ENCODE measurements at regions not wholly inside any gene's neighbourhood (a gene's known extent, or its start where the extent isn't known, plus 50 kb on each side); places are given as distances from the start of the nearest gene placed in this dataset.

- no peaks in the 10 kb centered on the region for H3K9me3 Mint-ChIP-seq
- H3K27me3 Mint-ChIP-seq (ENCODE audit: low read depth) = no peaks in the 10 kb centered on the region
- H3K4me3 Mint-ChIP-seq = no peak overlapping the region
- H3K27ac Mint-ChIP-seq = no peak overlapping the region
- H3K4me1 Mint-ChIP-seq (ENCODE audit: low read depth) = no peaks in the 10 kb centered on the region
- H3K36me3 Mint-ChIP-seq (ENCODE audit: low read depth) = no peaks in the 10 kb centered on the region
These were observed 528.3 kb downstream of the CMPK2 start for GRCh38 chr2:6337472-6337820.

DNA sequence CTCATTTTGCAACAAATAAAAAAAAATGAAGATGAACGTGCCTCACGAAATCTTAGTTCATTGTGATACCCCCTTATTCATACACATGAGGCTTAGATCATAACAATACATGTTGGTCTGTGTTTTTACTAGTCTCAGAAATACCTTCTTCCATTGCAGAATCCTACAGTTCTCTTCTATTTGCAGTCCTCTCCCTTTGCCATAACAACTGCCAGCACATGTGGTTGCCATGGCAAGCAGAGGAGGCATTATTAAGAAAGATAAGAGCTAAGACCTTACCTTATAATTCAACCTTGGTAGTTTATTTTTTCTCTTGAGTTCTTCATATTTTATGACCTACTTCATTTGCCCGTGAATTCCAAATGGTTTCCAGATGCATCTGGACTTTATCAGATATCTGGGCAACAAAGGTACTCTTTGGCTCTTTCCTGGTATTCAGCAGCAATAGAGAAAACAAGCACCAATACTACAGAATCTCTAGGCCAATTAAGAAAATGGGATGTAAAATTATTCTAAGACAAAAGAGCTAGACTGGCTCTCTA is 524.0 kb downstream of the CMPK2 start:
- H3K9me3 Mint-ChIP-seq = no peaks in the 10 kb centered on the region
- H3K36me3 Mint-ChIP-seq (ENCODE audit: low read depth) = no peaks in the 10 kb centered on the region
- H3K27ac Mint-ChIP-seq = no peak overlapping the region
- no peaks in the 10 kb centered on the region for H3K4me1 Mint-ChIP-seq (ENCODE audit: low read depth)
- no peak overlapping the region for H3K4me3 Mint-ChIP-seq
- no peaks in the 10 kb centered on the region for H3K27me3 Mint-ChIP-seq (ENCODE audit: low read depth)

DNA sequence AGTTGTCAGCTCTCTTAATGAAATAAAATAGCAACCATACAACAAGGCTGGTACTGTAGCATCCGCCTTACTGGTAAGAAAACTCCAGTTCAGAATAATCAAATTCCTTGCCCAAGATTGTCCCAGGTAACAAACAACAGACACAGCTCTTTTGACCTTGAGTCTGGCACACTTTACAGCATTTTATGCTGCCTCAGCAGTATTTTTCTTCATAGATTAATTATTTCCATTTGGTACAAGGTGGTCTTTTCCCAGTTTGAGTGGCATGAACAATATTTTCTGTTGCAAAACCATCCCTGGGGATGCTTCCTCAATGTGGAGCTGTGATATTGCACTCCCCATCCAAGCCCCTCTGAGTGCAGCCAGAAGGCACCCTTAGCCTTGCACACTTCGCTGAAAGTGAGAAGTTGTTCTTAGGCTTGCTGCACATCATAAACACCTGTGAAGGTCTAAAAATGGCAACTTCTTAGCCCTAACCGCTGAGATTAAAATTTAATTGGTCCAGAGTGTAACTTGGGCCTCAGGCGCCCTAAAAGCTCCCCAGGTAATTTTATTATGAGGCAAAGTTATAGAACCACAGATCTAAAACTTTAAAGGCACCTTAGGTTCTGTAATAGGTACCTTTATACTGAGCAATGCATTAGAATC is 523.3 kb downstream of the CMPK2 start:
- H3K4me1 Mint-ChIP-seq (ENCODE audit: low read depth) = no peaks in the 10 kb centered on the region
- H3K4me3 Mint-ChIP-seq = no peak overlapping the region
- H3K27ac Mint-ChIP-seq = no peak overlapping the region
- H3K36me3 Mint-ChIP-seq (ENCODE audit: low read depth) = no peaks in the 10 kb centered on the region
- no peaks in the 10 kb centered on the region for H3K9me3 Mint-ChIP-seq
- no peaks in the 10 kb centered on the region for H3K27me3 Mint-ChIP-seq (ENCODE audit: low read depth)

GRCh38 chr2:6343076-6343475 is 522.6 kb downstream of the CMPK2 start:
- Mint-ChIP-seq H3K9me3 (no peaks in the 10 kb centered on the region), H3K36me3 (ENCODE audit: low read depth) (no peaks in the 10 kb centered on the region), H3K4me3 (no peak overlapping the region)

GRCh38 chr2:6352247-6352646 is 513.5 kb downstream of the CMPK2 start:
- H3K4me1 Mint-ChIP-seq (ENCODE audit: low read depth) = no peaks in the 10 kb centered on the region
- H3K4me3 Mint-ChIP-seq = no peak overlapping the region
- H3K36me3 Mint-ChIP-seq (ENCODE audit: low read depth) = no peaks in the 10 kb centered on the region
- no peaks in the 10 kb centered on the region for H3K27me3 Mint-ChIP-seq (ENCODE audit: low read depth)
- H3K9me3 Mint-ChIP-seq = no peaks in the 10 kb centered on the region
- no peak overlapping the region for H3K27ac Mint-ChIP-seq

More at GRCh38 chr2:6343076-6343475, 522.6 kb downstream of the CMPK2 start:
- Mint-ChIP-seq H3K4me1 (ENCODE audit: low read depth) (no peaks in the 10 kb centered on the region), H3K27me3 (ENCODE audit: low read depth) (no peaks in the 10 kb centered on the region), H3K27ac (no peak overlapping the region)

DNA sequence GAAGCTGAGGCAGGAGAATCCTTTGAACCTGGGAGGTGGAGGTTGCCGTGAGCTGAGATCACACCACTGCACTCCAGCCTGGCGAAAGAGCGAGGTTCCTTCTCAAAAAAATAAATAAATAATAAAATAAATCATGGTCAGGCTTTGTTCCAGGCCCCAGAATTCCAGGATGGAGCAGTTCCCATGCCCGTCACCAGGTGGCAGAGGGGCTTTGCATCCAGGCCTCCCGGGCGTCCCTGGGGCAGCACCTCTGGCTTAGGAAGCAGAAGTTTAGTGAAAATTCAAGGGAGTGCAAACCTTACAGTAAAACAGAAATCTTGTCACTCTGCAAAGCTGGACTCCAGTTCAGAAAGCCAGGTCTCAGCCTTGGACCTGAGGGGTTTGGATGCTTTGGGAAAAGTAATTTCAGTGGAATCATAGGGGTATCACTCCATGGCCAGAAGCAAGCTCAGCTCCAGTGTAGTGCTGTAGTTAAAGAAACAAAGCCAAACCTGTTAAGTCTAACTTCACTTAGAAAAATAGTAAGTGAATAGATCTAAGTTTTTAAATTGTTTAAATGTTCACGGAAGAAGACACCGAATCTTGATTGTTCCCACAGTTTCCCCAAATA is 512.7 kb downstream of the CMPK2 start:
- H3K27ac Mint-ChIP-seq = no peak overlapping the region
- H3K27me3 Mint-ChIP-seq (ENCODE audit: low read depth) = no peaks in the 10 kb centered on the region
- H3K9me3 Mint-ChIP-seq = no peaks in the 10 kb centered on the region
- no peaks in the 10 kb centered on the region for H3K4me1 Mint-ChIP-seq (ENCODE audit: low read depth)
- H3K4me3 Mint-ChIP-seq = no peak overlapping the region
- H3K36me3 Mint-ChIP-seq (ENCODE audit: low read depth) = no peaks in the 10 kb centered on the region

DNA sequence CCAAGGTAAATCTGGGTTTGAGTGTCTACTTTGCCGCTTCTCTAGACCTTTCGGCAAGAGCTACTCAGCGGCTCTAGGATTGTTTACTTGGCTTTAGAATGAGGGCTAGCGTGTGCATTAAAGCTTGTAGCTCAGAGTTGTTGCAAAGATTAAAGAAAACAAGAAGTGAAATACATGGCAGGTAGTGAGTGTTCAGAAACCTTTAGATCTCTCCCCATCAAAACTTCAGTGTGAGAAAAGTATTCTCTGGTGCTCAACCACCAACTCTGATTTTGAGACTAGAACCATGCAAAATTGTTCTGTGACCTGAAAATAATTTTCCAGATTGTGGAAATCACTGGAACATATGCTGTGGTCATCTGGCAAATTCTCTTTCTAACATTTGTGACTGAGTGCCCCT is 512.0 kb downstream of the CMPK2 start:
- Mint-ChIP-seq H3K27ac (no peak overlapping the region), H3K9me3 (no peaks in the 10 kb centered on the region), H3K36me3 (ENCODE audit: low read depth) (no peaks in the 10 kb centered on the region), H3K4me1 (ENCODE audit: low read depth) (no peaks in the 10 kb centered on the region), H3K4me3 (no peak overlapping the region), H3K27me3 (ENCODE audit: low read depth) (no peaks in the 10 kb centered on the region)

DNA sequence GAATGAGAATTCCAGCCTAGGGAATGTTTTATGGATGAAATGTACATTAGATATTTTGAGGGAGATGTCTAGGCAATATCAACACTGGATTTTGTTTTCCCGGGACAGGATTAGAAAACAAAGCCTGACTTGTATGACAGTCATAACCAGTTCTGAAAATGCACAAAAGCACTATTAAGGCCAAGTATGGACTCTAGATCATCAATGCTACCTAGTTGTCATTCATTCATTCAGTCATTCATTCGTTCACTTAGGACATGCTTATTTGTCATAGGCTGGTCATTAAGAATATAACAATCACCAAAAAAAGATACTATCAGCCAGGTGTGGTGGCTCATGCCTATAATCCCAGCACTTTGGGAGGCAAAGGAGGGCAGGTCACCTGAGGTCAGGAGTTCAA is 511.2 kb downstream of the CMPK2 start:
- Mint-ChIP-seq H3K4me1 (ENCODE audit: low read depth) (no peaks in the 10 kb centered on the region), H3K27me3 (ENCODE audit: low read depth) (no peaks in the 10 kb centered on the region), H3K36me3 (ENCODE audit: low read depth) (no peaks in the 10 kb centered on the region), H3K27ac (no peak overlapping the region), H3K4me3 (no peak overlapping the region), H3K9me3 (no peaks in the 10 kb centered on the region)

DNA sequence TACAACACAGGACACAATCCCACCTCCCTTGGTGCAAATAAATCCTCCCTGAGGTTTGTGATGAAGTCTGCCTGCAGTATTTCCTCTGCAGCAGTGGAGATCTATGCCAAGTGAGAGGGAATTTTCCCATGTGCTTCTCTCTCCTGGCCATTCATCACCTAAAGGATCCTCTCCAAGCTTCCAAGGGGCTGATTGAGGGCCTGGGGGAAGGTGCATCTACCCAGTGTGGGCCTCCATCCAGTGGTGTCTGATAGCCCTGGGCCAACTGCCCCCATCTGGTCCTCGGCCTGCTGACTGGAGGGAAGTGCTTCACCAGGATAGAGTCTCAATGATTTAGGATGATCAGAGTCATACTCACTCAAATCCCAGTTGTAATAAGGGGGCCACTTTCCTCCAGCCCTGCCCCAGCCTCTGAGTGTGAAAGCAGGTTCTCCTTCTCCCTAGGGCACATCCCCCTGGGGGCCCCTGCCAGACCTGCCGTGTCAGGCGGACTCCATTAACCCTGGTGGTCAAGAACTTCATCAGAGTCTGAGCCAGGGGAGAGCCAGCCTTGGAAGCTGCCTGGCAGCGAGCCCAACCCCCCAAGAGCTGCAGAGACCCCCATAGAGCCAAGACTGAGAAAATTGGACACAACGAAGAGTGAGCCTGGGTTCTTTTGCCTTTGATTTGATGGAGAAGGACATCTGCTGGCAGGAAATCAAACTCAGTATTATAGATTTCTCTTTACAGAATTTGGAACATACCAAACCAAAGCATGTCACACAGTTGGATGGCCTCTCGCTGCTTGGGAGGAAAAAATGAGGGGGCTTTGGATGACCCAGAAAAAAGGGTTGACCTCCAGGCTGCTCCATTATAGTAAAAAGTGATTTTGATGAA is 509.6 kb downstream of the CMPK2 start:
- Mint-ChIP-seq H3K9me3 (no peaks in the 10 kb centered on the region), H3K27me3 (ENCODE audit: low read depth) (no peaks in the 10 kb centered on the region), H3K4me1 (ENCODE audit: low read depth) (no peaks in the 10 kb centered on the region), H3K27ac (no peak overlapping the region), H3K36me3 (ENCODE audit: low read depth) (no peaks in the 10 kb centered on the region), H3K4me3 (no peak overlapping the region)

DNA sequence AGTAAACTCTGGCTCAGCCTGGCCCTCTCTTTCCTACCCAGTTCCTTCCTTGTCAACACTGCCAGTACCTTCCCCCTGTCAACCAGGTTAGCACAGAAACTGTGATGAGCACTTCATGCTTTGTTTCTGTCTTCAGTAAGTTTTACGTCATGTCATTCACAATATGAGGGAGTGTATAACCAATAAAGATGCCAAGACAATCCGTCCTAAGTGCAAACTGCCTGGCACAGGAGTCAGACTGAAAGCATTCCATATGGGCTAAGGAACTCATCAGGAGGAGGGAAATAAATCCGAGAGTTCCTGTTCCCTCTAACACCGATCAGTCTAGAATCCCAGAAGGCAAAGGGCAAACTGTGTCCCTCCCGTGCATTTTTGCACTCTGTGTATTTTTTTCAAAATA is 507.2 kb downstream of the CMPK2 start:
- Mint-ChIP-seq H3K4me3 (no peak overlapping the region), H3K9me3 (no peaks in the 10 kb centered on the region), H3K27ac (no peak overlapping the region), H3K4me1 (ENCODE audit: low read depth) (no peaks in the 10 kb centered on the region), H3K27me3 (ENCODE audit: low read depth) (no peaks in the 10 kb centered on the region), H3K36me3 (ENCODE audit: low read depth) (no peaks in the 10 kb centered on the region)

DNA sequence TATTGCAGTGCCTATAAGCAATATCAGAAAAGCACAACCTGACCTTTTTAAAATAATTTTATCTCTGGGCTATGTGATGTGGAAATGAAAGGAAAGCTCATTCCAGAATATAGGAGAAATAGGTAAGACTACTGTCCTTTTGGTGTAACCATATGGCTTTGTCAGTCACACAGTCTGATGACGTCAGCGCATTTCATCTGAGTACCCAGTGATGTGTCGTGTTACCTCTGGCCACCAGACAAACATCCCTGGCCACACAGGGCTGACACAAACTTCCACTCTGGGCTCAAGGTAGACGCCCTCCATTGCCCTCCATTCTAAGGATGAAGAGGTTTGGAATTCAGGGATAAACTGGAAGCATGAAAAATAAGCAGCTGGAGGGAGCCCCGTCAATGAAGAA is 506.7 kb downstream of the CMPK2 start:
- H3K4me3 Mint-ChIP-seq = no peak overlapping the region
- H3K36me3 Mint-ChIP-seq (ENCODE audit: low read depth) = no peaks in the 10 kb centered on the region
- no peaks in the 10 kb centered on the region for H3K9me3 Mint-ChIP-seq
- H3K27ac Mint-ChIP-seq = no peak overlapping the region
- no peaks in the 10 kb centered on the region for H3K4me1 Mint-ChIP-seq (ENCODE audit: low read depth)
- H3K27me3 Mint-ChIP-seq (ENCODE audit: low read depth) = no peaks in the 10 kb centered on the region

DNA sequence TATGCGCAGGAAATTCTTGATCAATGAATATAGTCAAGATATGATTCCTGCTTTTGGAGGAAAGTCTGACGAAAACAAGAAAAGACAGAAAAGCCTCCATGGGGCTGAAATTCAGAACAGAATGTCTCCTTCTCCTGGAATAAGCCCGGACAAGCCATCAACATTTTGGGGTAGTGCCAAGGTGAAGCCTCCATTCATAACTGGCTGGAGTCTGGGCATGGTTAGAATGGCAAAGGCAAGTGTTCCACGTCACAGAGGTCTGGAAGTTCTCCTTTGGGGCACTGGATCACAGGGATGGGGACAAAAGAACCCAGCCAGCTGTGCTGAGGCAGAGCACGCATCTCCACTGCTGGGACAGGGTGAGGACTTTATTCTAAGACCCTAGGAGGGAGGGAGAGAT is 505.7 kb downstream of the CMPK2 start:
- H3K27ac Mint-ChIP-seq = no peak overlapping the region
- H3K36me3 Mint-ChIP-seq (ENCODE audit: low read depth) = no peaks in the 10 kb centered on the region
- H3K27me3 Mint-ChIP-seq (ENCODE audit: low read depth) = no peaks in the 10 kb centered on the region
- H3K9me3 Mint-ChIP-seq = no peaks in the 10 kb centered on the region
- no peaks in the 10 kb centered on the region for H3K4me1 Mint-ChIP-seq (ENCODE audit: low read depth)
- H3K4me3 Mint-ChIP-seq = no peak overlapping the region

- Mint-ChIP-seq H3K27ac (no peak overlapping the region), H3K4me1 (ENCODE audit: low read depth) (no peaks in the 10 kb centered on the region), H3K4me3 (no peak overlapping the region), H3K27me3 (ENCODE audit: low read depth) (no peaks in the 10 kb centered on the region), H3K9me3 (no peaks in the 10 kb centered on the region), H3K36me3 (ENCODE audit: low read depth) (no peaks in the 10 kb centered on the region)
These were observed 502.8 kb downstream of the CMPK2 start for GRCh38 chr2:6362671-6363450.

GRCh38 chr2:6368281-6368680 is 497.4 kb downstream of the CMPK2 start:
- Mint-ChIP-seq H3K4me3 (no peak overlapping the region), H3K27ac (no peak overlapping the region), H3K27me3 (ENCODE audit: low read depth) (no peaks in the 10 kb centered on the region), H3K36me3 (ENCODE audit: low read depth) (no peaks in the 10 kb centered on the region), H3K9me3 (no peaks in the 10 kb centered on the region), H3K4me1 (ENCODE audit: low read depth) (no peaks in the 10 kb centered on the region)
